Endothelial cell (in vitro differentiated cells): ENCODE measurements at regions not wholly inside any gene's neighbourhood (a gene's known extent, or its start where the extent isn't known, plus 50 kb on each side); places are given as distances from the start of the nearest gene placed in this dataset.

Experiments
- DNase-seq: peaks from one replicate; pipeline ENCODE4 v3.0.0; 2021; ENCODE audit warnings: low spot score
- H3K27ac Mint-ChIP-seq: one replicate; pipeline ENCODE4 v1.8.0; 2021; ENCODE audit warnings: mixed read lengths, inconsistent platforms; ENCODE audit not compliant: unreplicated experiment
- H3K27me3 Mint-ChIP-seq: one replicate; pipeline ENCODE4 v1.8.0; 2021; ENCODE audit warnings: mild to moderate bottlenecking, moderate library complexity, mixed read lengths, inconsistent platforms; ENCODE audit not compliant: unreplicated experiment
- H3K36me3 Mint-ChIP-seq: one replicate; pipeline ENCODE4 v1.8.0; 2021; ENCODE audit warnings: mild to moderate bottlenecking, low read depth, mixed read lengths, inconsistent platforms; ENCODE audit not compliant: unreplicated experiment
- H3K4me1 Mint-ChIP-seq: one replicate; pipeline ENCODE4 v1.8.0; 2021; ENCODE audit warnings: mild to moderate bottlenecking, mixed read lengths, inconsistent platforms; ENCODE audit not compliant: unreplicated experiment
- H3K4me3 Mint-ChIP-seq: one replicate; pipeline ENCODE4 v1.8.0; 2021; ENCODE audit warnings: mild to moderate bottlenecking, mixed read lengths, inconsistent platforms; ENCODE audit not compliant: unreplicated experiment
- H3K9me3 Mint-ChIP-seq: one replicate; pipeline ENCODE4 v1.8.0; 2021; ENCODE audit warnings: mixed read lengths, inconsistent platforms; ENCODE audit not compliant: unreplicated experiment
- TF ChIP-seq, protein P1 (sequence below): fragments of 200-600 bp; sonication (generic); IDR thresholded peaks from one replicate; pipeline ENCODE4 v1.5.0; 2021; ENCODE audit warnings: antibody characterized with exemption; ENCODE audit not compliant: unreplicated experiment

- peaks cover 3% of the 10 kb centered on the region for H3K4me1 Mint-ChIP-seq
- H3K27ac Mint-ChIP-seq, result no peak overlapping the region
- no peaks in the 10 kb centered on the region for H3K9me3 Mint-ChIP-seq
- H3K4me3 Mint-ChIP-seq, result no peak overlapping the region
- H3K36me3 Mint-ChIP-seq, result no peaks in the 10 kb centered on the region
- no peak for DNase-seq
- TF ChIP-seq, protein P1, sequence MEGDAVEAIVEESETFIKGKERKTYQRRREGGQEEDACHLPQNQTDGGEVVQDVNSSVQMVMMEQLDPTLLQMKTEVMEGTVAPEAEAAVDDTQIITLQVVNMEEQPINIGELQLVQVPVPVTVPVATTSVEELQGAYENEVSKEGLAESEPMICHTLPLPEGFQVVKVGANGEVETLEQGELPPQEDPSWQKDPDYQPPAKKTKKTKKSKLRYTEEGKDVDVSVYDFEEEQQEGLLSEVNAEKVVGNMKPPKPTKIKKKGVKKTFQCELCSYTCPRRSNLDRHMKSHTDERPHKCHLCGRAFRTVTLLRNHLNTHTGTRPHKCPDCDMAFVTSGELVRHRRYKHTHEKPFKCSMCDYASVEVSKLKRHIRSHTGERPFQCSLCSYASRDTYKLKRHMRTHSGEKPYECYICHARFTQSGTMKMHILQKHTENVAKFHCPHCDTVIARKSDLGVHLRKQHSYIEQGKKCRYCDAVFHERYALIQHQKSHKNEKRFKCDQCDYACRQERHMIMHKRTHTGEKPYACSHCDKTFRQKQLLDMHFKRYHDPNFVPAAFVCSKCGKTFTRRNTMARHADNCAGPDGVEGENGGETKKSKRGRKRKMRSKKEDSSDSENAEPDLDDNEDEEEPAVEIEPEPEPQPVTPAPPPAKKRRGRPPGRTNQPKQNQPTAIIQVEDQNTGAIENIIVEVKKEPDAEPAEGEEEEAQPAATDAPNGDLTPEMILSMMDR, result no peak
- no peaks in the 10 kb centered on the region for H3K27me3 Mint-ChIP-seq
Measured at GRCh38 chr18:55864281-55864680, 276.3 kb upstream of the TCF4 start.

GRCh38 chr18:55863876-55864275, 275.9 kb upstream of the TCF4 start:
- H3K27me3 Mint-ChIP-seq, result no peaks in the 10 kb centered on the region
- TF ChIP-seq, protein P1, result no peak
- no peak overlapping the region for H3K4me3 Mint-ChIP-seq
- H3K36me3 Mint-ChIP-seq, result no peaks in the 10 kb centered on the region
- peaks cover 3% of the 10 kb centered on the region for H3K4me1 Mint-ChIP-seq
- no peaks in the 10 kb centered on the region for H3K9me3 Mint-ChIP-seq
- H3K27ac Mint-ChIP-seq, result no peak overlapping the region
- no peak for DNase-seq

GRCh38 chr18:55863391-55863706, 275.4 kb upstream of the TCF4 start:
- H3K27me3 Mint-ChIP-seq, result no peaks in the 10 kb centered on the region
- H3K27ac Mint-ChIP-seq, result no peak overlapping the region
- H3K9me3 Mint-ChIP-seq, result no peaks in the 10 kb centered on the region
- TF ChIP-seq, protein P1, result no peak
- peaks cover 3% of the 10 kb centered on the region for H3K4me1 Mint-ChIP-seq
- no peak overlapping the region for H3K4me3 Mint-ChIP-seq
- H3K36me3 Mint-ChIP-seq, result no peaks in the 10 kb centered on the region
- no peak for DNase-seq

DNA sequence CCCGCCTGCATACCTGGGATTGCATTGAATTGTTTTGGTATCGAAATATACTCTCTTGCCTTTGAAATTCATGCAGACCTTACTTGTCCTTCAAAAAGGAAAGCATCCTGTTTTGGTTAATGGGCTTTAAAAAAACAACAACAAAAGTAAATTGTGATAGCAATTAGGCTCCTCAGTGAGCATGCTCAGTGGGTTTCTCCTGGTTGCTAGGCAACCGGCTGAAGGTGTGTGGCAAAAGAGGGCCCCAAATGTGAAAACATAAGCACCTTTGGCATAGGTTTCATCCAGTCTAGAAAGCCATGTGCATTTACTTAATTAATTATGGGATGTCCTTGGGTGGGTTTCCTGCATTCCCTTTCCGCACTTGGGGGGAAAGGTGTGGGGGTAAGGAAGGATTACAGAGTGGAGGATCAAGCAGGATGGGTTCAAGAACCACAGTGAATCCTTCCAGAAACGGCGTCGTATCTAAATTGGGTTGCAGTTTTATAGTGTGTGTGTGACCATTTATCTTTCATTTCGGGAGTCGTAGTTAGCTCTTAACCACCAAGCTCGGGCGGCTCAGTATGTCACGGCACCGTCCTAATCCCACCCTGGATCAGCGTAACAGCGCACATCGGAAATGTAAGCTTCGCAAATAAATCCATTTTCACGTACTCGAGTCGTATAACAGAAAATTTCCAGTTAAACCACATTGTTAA, 274.9 kb upstream of the TCF4 start:
- Mint-ChIP-seq H3K27me3 (no peaks in the 10 kb centered on the region), H3K27ac (peak overlapping the region; percentile 49), H3K9me3 (no peaks in the 10 kb centered on the region), H3K36me3 (no peaks in the 10 kb centered on the region), H3K4me1 (peaks cover 3% of the 10 kb centered on the region), H3K4me3 (no peak overlapping the region)
- DNase-seq, result no peak
- TF ChIP-seq, protein P1, result no peak

DNA sequence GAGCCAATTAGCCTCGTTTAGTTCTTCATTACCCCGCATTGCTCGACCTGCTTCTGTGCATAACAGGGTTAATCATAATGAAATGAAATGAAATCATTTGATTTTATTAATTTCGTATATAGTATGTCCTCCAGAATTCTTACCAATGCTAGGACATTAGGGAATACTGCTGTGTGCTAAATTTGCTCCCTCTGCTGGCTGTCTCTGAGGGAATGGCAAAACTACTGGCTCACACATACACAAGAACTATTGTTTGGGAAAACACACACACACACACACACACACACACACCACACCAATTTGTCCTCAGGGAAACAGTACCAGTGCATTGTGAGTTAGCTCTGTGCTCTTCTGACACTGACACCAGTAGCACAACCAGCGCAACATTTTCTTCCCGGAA, 273.3 kb upstream of the TCF4 start:
- Mint-ChIP-seq H3K9me3 (no peaks in the 10 kb centered on the region), H3K27ac (no peak overlapping the region), H3K36me3 (no peaks in the 10 kb centered on the region), H3K4me1 (peaks cover 3% of the 10 kb centered on the region), H3K27me3 (no peaks in the 10 kb centered on the region), H3K4me3 (no peak overlapping the region)
- TF ChIP-seq, protein P1, result no peak
- DNase-seq, result peak; percentile 42
